ENCODE measurements at regions not wholly inside any gene's neighbourhood (a gene's known extent, or its start where the extent isn't known, plus 50 kb on each side); places are given as distances from the start of the nearest gene placed in this dataset.

GRCh38 chr7:106464651-106465050, 179.9 kb upstream of the NAMPT start:
- H3K36me3 ChIP-seq (ENCODE audit: control insufficient read depth, insufficient read depth, low read length): no peaks in the 10 kb centered on the region
- POLR2A ChIA-PET: no interaction called here
- no peaks in the 10 kb centered on the region for H3K27me3 ChIP-seq (ENCODE audit: control insufficient read depth, insufficient read depth, low read length)
- no peak for DNase-seq (ENCODE audit: low read depth)
- CTCF ChIA-PET: interaction anchor here (1.4 to 8.6 kb wide), 5 partner anchors 10 to 297 kb away, joined by 3 to 202 read pairs (median 7); no protein-coding TSS in a partner anchor
- no peak overlapping the region for H3K4me3 ChIP-seq (ENCODE audit: low read depth, low read length)
- no peak for TF ChIP-seq CTCF (IDR thresholded peaks at IDR 0.05; ENCODE audit: insufficient read depth, low read depth, low read length)

- ChIA-PET CTCF (interaction anchor here (0.8 to 8.6 kb wide), 8 partner anchors 9 to 297 kb away, joined by 3 to 202 read pairs (median 9); partner anchors contain the start of gene NAMPT), POLR2A (no interaction called here)
- TF ChIP-seq CTCF (IDR thresholded peaks at IDR 0.05; ENCODE audit: insufficient read depth, low read depth, low read length): no peak
- Histone ChIP-seq H3K36me3 (ENCODE audit: control insufficient read depth, insufficient read depth, low read length) (no peaks in the 10 kb centered on the region), H3K4me3 (ENCODE audit: low read depth, low read length) (no peak overlapping the region), H3K27me3 (ENCODE audit: control insufficient read depth, insufficient read depth, low read length) (no peaks in the 10 kb centered on the region)
- DNase-seq (ENCODE audit: low read depth): no peak
Observed at GRCh38 chr7:106463851-106464611, 179.2 kb upstream of the NAMPT start.

- H3K4me3 ChIP-seq (ENCODE audit: low read depth, low read length): no peak overlapping the region
- POLR2A ChIA-PET: interaction anchor here (0.6 kb wide), 1 partner anchor 178 kb away, joined by 4 read pairs; the partner anchor contains the start of gene NAMPT
Observed at GRCh38 chr7:106462914-106463482, 178.2 kb upstream of the NAMPT start.

GRCh38 chr7:106462365-106462859, 177.6 kb upstream of the NAMPT start:
- Histone ChIP-seq H3K27me3 (ENCODE audit: control insufficient read depth, insufficient read depth, low read length) (no peaks in the 10 kb centered on the region), H3K36me3 (ENCODE audit: control insufficient read depth, insufficient read depth, low read length) (no peaks in the 10 kb centered on the region), H3K4me3 (ENCODE audit: low read depth, low read length) (no peak overlapping the region)
- POLR2A ChIA-PET: interaction anchor here (0.6 kb wide), 1 partner anchor 178 kb away, joined by 4 read pairs; the partner anchor contains the start of gene NAMPT
- no peak for DNase-seq (ENCODE audit: low read depth)
- peak; percentile 48 for TF ChIP-seq CTCF (IDR thresholded peaks at IDR 0.05; ENCODE audit: insufficient read depth, low read depth, low read length)
- CTCF ChIA-PET: interaction anchor here (0.6 to 8.6 kb wide), 27 partner anchors 11 to 1539 kb away, joined by 3 to 202 read pairs (median 4); partner anchors contain the start of genes CCDC71L and NAMPT

More at GRCh38 chr7:106462914-106463482, 178.2 kb upstream of the NAMPT start:
- TF ChIP-seq CTCF (IDR thresholded peaks at IDR 0.05; ENCODE audit: insufficient read depth, low read depth, low read length): no peak
- DNase-seq (ENCODE audit: low read depth): no peak
- CTCF ChIA-PET: interaction anchor here (0.6 to 8.6 kb wide), 26 partner anchors 11 to 1538 kb away, joined by 3 to 202 read pairs (median 4); partner anchors contain the start of genes CCDC71L and NAMPT
- no peaks in the 10 kb centered on the region for H3K36me3 ChIP-seq (ENCODE audit: control insufficient read depth, insufficient read depth, low read length)
- no peaks in the 10 kb centered on the region for H3K27me3 ChIP-seq (ENCODE audit: control insufficient read depth, insufficient read depth, low read length)

- Histone ChIP-seq H3K27me3 (ENCODE audit: control insufficient read depth, insufficient read depth, low read length) (no peaks in the 10 kb centered on the region), H3K36me3 (ENCODE audit: control insufficient read depth, insufficient read depth, low read length) (no peaks in the 10 kb centered on the region), H3K4me3 (ENCODE audit: low read depth, low read length) (no peak overlapping the region)
- no peak for TF ChIP-seq CTCF (IDR thresholded peaks at IDR 0.05; ENCODE audit: insufficient read depth, low read depth, low read length)
- no peak for DNase-seq (ENCODE audit: low read depth)
- ChIA-PET POLR2A (no interaction called here), CTCF (interaction anchor here (0.7 to 8.6 kb wide), 4 partner anchors 20 to 286 kb away, joined by 3 to 202 read pairs (median 8); no protein-coding TSS in a partner anchor)
Observed at GRCh38 chr7:106460792-106461254, 176.0 kb upstream of the NAMPT start.
